ENCODE measurements at regions not wholly inside any gene's neighbourhood (a gene's known extent, or its start where the extent isn't known, plus 50 kb on each side); places are given as distances from the start of the nearest gene placed in this dataset.

DNA sequence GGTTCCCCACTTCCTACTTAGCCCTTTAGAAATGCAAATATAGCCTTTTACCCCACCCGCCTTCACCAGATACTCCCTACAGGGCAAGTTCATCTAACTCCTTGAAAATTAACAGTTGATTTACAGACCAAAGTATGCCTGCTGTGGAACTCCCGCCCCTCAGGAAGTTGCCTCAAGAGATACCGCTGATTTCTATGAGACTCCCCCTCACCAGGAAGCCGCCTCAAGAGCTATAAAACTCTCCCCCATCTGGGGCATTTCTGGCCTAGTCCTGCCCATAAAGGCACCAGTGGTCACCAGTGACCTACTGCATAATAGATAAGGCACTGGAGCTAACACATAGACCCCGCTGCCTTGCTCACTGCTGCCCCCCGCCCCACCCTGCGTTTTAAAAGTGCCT is 201.7 kb upstream of the UBL3 start:
- Histone ChIP-seq H3K9me3 (ENCODE audit: control insufficient read depth in 5 of 5, low read length in 5 of 5) (no peaks in the 10 kb centered on the region), H3K36me3 (ENCODE audit: control insufficient read depth in 5 of 5, insufficient read depth in 5 of 5, low read length in 5 of 5) (no peaks in the 10 kb centered on the region), H3K27ac (ENCODE audit: low read depth, low read length) (no peak overlapping the region), H3K27me3 (ENCODE audit: control insufficient read depth in 5 of 5, insufficient read depth in 4 of 5, low read length in 5 of 5) (peaks cover 0 to 13% (median 0%) of the 10 kb centered on the region in 5 donors), H3K4me3 (ENCODE audit: low read depth in 1 of 5, low read length in 5 of 5) (no peak overlapping the region), H3K4me1 (ENCODE audit: control insufficient read depth in 5 of 5, insufficient read depth in 5 of 5, low read length in 5 of 5) (no peaks in the 10 kb centered on the region), H3K9ac (ENCODE audit: low read length in 5 of 5) (no peak overlapping the region)

- no peak overlapping the region for H3K9ac ChIP-seq (ENCODE audit: low read length in 5 of 5)
- peaks cover 0 to 13% (median 0%) of the 10 kb centered on the region in 5 donors for H3K27me3 ChIP-seq (ENCODE audit: control insufficient read depth in 5 of 5, insufficient read depth in 4 of 5, low read length in 5 of 5)
- H3K4me3 ChIP-seq (ENCODE audit: low read depth in 1 of 5, low read length in 5 of 5) = no peak overlapping the region
- no peaks in the 10 kb centered on the region for H3K36me3 ChIP-seq (ENCODE audit: control insufficient read depth in 5 of 5, insufficient read depth in 5 of 5, low read length in 5 of 5)
- no peak overlapping the region for H3K27ac ChIP-seq (ENCODE audit: low read depth, low read length)
- no peaks in the 10 kb centered on the region for H3K4me1 ChIP-seq (ENCODE audit: control insufficient read depth in 5 of 5, insufficient read depth in 5 of 5, low read length in 5 of 5)
- H3K9me3 ChIP-seq (ENCODE audit: control insufficient read depth in 5 of 5, low read length in 5 of 5) = no peaks in the 10 kb centered on the region
Observed at GRCh38 chr13:30051531-30052060, 201.2 kb upstream of the UBL3 start.

- H3K4me3 ChIP-seq (ENCODE audit: low read depth in 1 of 5, low read length in 5 of 5) = no peak overlapping the region
- no peaks in the 10 kb centered on the region for H3K4me1 ChIP-seq (ENCODE audit: control insufficient read depth in 5 of 5, insufficient read depth in 5 of 5, low read length in 5 of 5)
- H3K27ac ChIP-seq (ENCODE audit: low read depth, low read length) = no peak overlapping the region
- H3K9me3 ChIP-seq (ENCODE audit: control insufficient read depth in 5 of 5, low read length in 5 of 5) = no peaks in the 10 kb centered on the region
- H3K27me3 ChIP-seq (ENCODE audit: control insufficient read depth in 5 of 5, insufficient read depth in 4 of 5, low read length in 5 of 5) = peaks cover 0 to 13% (median 0%) of the 10 kb centered on the region in 5 donors
- H3K9ac ChIP-seq (ENCODE audit: low read length in 5 of 5) = no peak overlapping the region
- H3K36me3 ChIP-seq (ENCODE audit: control insufficient read depth in 5 of 5, insufficient read depth in 5 of 5, low read length in 5 of 5) = no peaks in the 10 kb centered on the region
Observed at GRCh38 chr13:30049692-30050091, 199.3 kb upstream of the UBL3 start.

DNA sequence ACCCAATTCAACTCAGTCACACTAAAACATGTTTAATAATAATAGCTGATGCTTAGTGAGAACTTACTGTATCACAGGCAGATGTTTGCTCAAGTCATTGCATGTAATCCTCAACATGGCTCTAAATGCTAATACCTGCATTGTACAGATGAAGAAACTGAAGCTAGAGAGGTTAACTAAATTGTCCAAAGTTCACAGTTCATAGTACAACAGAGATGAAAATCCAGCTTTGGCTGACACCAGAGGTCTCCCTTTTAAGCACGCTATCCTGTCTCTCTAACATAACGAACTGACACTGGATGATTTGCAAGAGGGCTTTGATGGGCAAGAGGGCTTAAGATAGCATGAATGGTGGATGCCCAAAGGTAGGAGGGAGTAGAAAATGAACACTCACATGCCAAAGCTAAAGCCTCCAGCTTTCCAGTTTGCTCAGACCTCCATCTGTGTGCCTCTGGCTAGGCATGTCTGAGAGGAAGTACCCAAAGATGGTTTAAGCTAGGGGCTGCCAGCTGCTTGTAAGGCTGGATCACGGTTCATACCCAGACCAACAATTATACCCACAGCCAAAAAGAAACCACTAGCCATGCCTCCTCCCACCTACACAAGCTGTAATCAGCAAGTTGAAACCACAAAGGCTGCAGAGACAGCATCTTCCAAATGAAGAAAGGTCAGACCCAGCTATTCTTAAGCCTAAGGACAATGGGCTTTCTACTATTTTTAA is 196.9 kb upstream of the UBL3 start:
- no peaks in the 10 kb centered on the region for H3K4me1 ChIP-seq (ENCODE audit: control insufficient read depth in 5 of 5, insufficient read depth in 5 of 5, low read length in 5 of 5)
- H3K27me3 ChIP-seq (ENCODE audit: control insufficient read depth in 5 of 5, insufficient read depth in 4 of 5, low read length in 5 of 5) = peaks cover 0 to 5% (median 0%) of the 10 kb centered on the region in 5 donors
- no peak overlapping the region for H3K9ac ChIP-seq (ENCODE audit: low read length in 5 of 5)
- no peak overlapping the region for H3K4me3 ChIP-seq (ENCODE audit: low read depth in 1 of 5, low read length in 5 of 5)
- H3K27ac ChIP-seq (ENCODE audit: low read depth, low read length) = no peak overlapping the region
- H3K36me3 ChIP-seq (ENCODE audit: control insufficient read depth in 5 of 5, insufficient read depth in 5 of 5, low read length in 5 of 5) = no peaks in the 10 kb centered on the region
- H3K9me3 ChIP-seq (ENCODE audit: control insufficient read depth in 5 of 5, low read length in 5 of 5) = no peaks in the 10 kb centered on the region

DNA sequence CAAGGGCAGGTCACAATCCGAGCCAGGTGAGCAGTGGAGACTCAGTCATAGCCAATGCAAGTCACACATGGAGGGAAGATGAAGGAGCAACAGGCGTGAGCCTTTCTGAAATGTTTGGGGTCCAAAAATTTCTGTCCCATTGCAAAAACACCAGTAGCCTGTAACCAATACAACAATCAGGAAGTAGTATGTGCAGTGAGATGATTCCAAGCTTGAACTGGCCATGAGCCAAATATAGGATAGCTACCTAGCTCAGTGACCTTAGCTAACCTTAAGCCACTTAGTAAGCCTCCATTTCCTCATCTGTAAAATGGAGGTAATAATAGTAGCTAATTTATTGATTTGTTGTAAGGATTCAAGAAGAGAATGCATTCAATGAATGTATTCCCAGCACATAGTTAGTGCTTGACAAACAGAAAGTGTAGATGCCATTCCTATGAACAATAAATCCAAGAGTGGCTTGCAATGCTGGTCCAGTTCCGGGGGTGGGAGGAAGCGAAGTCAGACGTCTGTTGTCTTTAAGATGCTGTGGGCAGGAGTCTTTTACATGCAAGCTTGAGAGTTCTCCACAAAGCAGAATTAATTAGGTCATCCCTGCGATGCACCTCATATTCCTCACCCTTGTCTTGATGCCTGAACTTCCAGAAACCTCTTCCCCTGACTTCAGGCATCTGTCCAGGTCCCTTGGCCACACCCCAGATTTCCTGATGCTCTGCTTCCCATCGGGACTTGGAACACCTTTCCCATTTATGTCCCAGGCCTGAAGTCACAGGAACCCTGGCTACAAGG is 195.7 kb upstream of the UBL3 start:
- H3K36me3 ChIP-seq (ENCODE audit: control insufficient read depth in 5 of 5, insufficient read depth in 5 of 5, low read length in 5 of 5) = no peaks in the 10 kb centered on the region

DNA sequence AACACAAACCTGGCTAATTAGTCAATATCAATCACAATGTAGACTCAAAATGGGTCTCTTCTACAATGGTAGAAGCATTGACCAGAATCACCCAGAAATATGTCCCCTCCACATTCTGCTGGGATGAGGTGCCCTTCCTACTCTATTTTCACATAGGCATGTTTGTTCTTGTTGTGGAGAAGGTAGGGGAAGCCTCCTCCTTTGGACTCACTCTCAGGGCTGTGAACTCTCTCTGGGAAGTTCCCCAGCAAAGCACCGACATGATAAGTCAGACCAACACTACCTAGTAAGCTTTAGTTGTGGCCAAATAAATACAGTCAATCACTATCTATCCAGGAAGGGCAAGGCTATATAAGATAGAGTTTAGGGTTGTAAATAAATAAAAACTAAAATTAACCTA is 194.5 kb upstream of the UBL3 start:
- H3K4me3 ChIP-seq (ENCODE audit: low read depth in 1 of 5, low read length in 5 of 5) = no peak overlapping the region
- no peak overlapping the region for H3K27ac ChIP-seq (ENCODE audit: low read depth, low read length)
- H3K4me1 ChIP-seq (ENCODE audit: control insufficient read depth in 5 of 5, insufficient read depth in 5 of 5, low read length in 5 of 5) = no peaks in the 10 kb centered on the region
- no peaks in the 10 kb centered on the region for H3K36me3 ChIP-seq (ENCODE audit: control insufficient read depth in 5 of 5, insufficient read depth in 5 of 5, low read length in 5 of 5)
- H3K9me3 ChIP-seq (ENCODE audit: control insufficient read depth in 5 of 5, low read length in 5 of 5) = no peaks in the 10 kb centered on the region
- H3K9ac ChIP-seq (ENCODE audit: low read length in 5 of 5) = no peak overlapping the region
- H3K27me3 ChIP-seq (ENCODE audit: control insufficient read depth in 5 of 5, insufficient read depth in 4 of 5, low read length in 5 of 5) = peaks cover 0 to 5% (median 4%) of the 10 kb centered on the region in 5 donors

More for the DNA sequence above, 195.7 kb upstream of the UBL3 start:
- Histone ChIP-seq H3K4me1 (ENCODE audit: control insufficient read depth in 5 of 5, insufficient read depth in 5 of 5, low read length in 5 of 5) (no peaks in the 10 kb centered on the region), H3K27ac (ENCODE audit: low read depth, low read length) (no peak overlapping the region), H3K9ac (ENCODE audit: low read length in 5 of 5) (no peak overlapping the region), H3K4me3 (ENCODE audit: low read depth in 1 of 5, low read length in 5 of 5) (no peak overlapping the region), H3K27me3 (ENCODE audit: control insufficient read depth in 5 of 5, insufficient read depth in 4 of 5, low read length in 5 of 5) (no peaks in the 10 kb centered on the region), H3K9me3 (ENCODE audit: control insufficient read depth in 5 of 5, low read length in 5 of 5) (no peaks in the 10 kb centered on the region)

GRCh38 chr13:30043631-30043925 is 193.2 kb upstream of the UBL3 start:
- Histone ChIP-seq H3K4me1 (ENCODE audit: control insufficient read depth in 5 of 5, insufficient read depth in 5 of 5, low read length in 5 of 5) (no peaks in the 10 kb centered on the region), H3K27me3 (ENCODE audit: control insufficient read depth in 5 of 5, insufficient read depth in 4 of 5, low read length in 5 of 5) (peaks cover 3 to 9% (median 5%) of the 10 kb centered on the region in 5 donors), H3K27ac (ENCODE audit: low read depth, low read length) (no peak overlapping the region), H3K9ac (ENCODE audit: low read length in 5 of 5) (no peak overlapping the region), H3K4me3 (ENCODE audit: low read depth in 1 of 5, low read length in 5 of 5) (no peak overlapping the region), H3K36me3 (ENCODE audit: control insufficient read depth in 5 of 5, insufficient read depth in 5 of 5, low read length in 5 of 5) (no peaks in the 10 kb centered on the region), H3K9me3 (ENCODE audit: control insufficient read depth in 5 of 5, low read length in 5 of 5) (no peaks in the 10 kb centered on the region)

GRCh38 chr13:30042891-30043630 is 192.6 kb upstream of the UBL3 start:
- Histone ChIP-seq H3K4me3 (ENCODE audit: low read depth in 1 of 5, low read length in 5 of 5) (no peak overlapping the region), H3K27me3 (ENCODE audit: control insufficient read depth in 5 of 5, insufficient read depth in 4 of 5, low read length in 5 of 5) (peaks cover 3 to 9% (median 5%) of the 10 kb centered on the region in 5 donors), H3K9ac (ENCODE audit: low read length in 5 of 5) (no peak overlapping the region), H3K36me3 (ENCODE audit: control insufficient read depth in 5 of 5, insufficient read depth in 5 of 5, low read length in 5 of 5) (no peaks in the 10 kb centered on the region), H3K27ac (ENCODE audit: low read depth, low read length) (no peak overlapping the region), H3K4me1 (ENCODE audit: control insufficient read depth in 5 of 5, insufficient read depth in 5 of 5, low read length in 5 of 5) (peaks cover 0 to 2% (median 0%) of the 10 kb centered on the region in 5 donors), H3K9me3 (ENCODE audit: control insufficient read depth in 5 of 5, low read length in 5 of 5) (no peaks in the 10 kb centered on the region)

GRCh38 chr13:30042272-30042671 is 191.9 kb upstream of the UBL3 start:
- Histone ChIP-seq H3K9me3 (ENCODE audit: control insufficient read depth in 5 of 5, low read length in 5 of 5) (no peaks in the 10 kb centered on the region), H3K27ac (ENCODE audit: low read depth, low read length) (no peak overlapping the region), H3K27me3 (ENCODE audit: control insufficient read depth in 5 of 5, insufficient read depth in 4 of 5, low read length in 5 of 5) (peaks cover 3 to 9% (median 5%) of the 10 kb centered on the region in 5 donors), H3K36me3 (ENCODE audit: control insufficient read depth in 5 of 5, insufficient read depth in 5 of 5, low read length in 5 of 5) (no peaks in the 10 kb centered on the region), H3K4me1 (ENCODE audit: control insufficient read depth in 5 of 5, insufficient read depth in 5 of 5, low read length in 5 of 5) (peaks cover 0 to 3% (median 0%) of the 10 kb centered on the region in 5 donors), H3K4me3 (ENCODE audit: low read depth in 1 of 5, low read length in 5 of 5) (no peak overlapping the region), H3K9ac (ENCODE audit: low read length in 5 of 5) (no peak overlapping the region)

GRCh38 chr13:30039511-30039911 is 189.1 kb upstream of the UBL3 start:
- Histone ChIP-seq H3K9me3 (ENCODE audit: control insufficient read depth in 5 of 5, low read length in 5 of 5) (no peaks in the 10 kb centered on the region), H3K4me1 (ENCODE audit: control insufficient read depth in 5 of 5, insufficient read depth in 5 of 5, low read length in 5 of 5) (peaks cover 0 to 3% (median 0%) of the 10 kb centered on the region in 5 donors), H3K36me3 (ENCODE audit: control insufficient read depth in 5 of 5, insufficient read depth in 5 of 5, low read length in 5 of 5) (no peaks in the 10 kb centered on the region), H3K9ac (ENCODE audit: low read length in 5 of 5) (no peak overlapping the region), H3K27me3 (ENCODE audit: control insufficient read depth in 5 of 5, insufficient read depth in 4 of 5, low read length in 5 of 5) (peaks cover 3 to 9% (median 5%) of the 10 kb centered on the region in 5 donors), H3K4me3 (ENCODE audit: low read depth in 1 of 5, low read length in 5 of 5) (no peak overlapping the region), H3K27ac (ENCODE audit: low read depth, low read length) (no peak overlapping the region)
